ENCODE measurements at regions not wholly inside any gene's neighbourhood (a gene's known extent, or its start where the extent isn't known, plus 50 kb on each side); places are given as distances from the start of the nearest gene placed in this dataset.

- no peak for DNase-seq
Observed at GRCh38 chr11:128327274-128327673, 260.1 kb downstream of the ETS1 start.

- DNase-seq = no peak
Observed at GRCh38 chr11:128326791-128327190, 260.6 kb downstream of the ETS1 start.

DNA sequence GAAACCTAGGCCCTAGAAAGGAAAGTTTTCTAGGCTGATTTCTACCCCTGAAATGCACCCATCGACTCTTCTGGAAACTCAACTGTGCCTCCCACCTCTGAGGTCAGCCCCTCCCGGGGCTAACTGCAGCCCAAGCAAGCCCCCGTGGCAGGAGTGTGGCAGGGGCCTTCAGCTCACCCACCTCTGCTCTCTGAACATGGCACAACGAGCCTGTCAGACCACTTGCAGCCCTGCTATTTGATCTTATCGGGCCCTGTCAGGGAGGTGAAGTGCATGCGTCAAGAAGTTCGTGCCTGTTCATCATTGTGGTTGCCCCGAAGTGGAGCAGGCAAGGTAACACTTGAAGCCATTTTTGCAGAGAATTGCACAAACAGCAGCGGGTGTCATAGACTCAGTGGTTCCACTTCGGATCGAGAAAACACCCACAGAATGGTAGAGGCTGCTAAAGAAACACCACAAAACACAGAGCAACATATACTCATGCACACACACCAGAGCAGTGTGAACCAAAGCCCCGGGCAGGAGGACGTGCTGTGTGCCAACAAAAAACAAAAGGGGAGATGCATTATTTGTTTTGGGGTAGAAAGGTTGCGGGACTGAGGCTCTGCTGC is 262.7 kb downstream of the ETS1 start:
- DNase-seq = no peak

DNA sequence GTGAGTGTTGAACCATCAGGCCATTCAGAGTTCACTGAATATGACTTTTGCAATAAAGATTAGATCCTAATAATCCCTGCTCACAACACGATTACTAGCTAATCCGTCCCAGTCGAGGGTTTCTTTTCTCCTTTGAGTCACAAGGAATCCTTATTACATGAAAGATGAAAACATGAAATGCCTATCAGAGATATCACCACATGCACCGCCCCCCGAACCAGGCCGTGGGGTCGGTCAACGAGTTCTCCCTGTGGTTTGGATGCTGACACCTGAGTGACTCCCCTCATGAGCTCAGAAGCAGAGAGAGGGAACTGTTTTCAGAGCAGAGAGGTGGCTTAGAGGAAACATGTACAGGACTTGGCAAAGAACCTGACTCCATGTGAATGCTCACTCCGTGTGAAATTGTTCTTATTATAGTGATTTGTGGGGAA is 263.3 kb downstream of the ETS1 start:
- no peak for DNase-seq

- no peak for DNase-seq
Observed at GRCh38 chr11:128323381-128323780, 264.0 kb downstream of the ETS1 start.

DNA sequence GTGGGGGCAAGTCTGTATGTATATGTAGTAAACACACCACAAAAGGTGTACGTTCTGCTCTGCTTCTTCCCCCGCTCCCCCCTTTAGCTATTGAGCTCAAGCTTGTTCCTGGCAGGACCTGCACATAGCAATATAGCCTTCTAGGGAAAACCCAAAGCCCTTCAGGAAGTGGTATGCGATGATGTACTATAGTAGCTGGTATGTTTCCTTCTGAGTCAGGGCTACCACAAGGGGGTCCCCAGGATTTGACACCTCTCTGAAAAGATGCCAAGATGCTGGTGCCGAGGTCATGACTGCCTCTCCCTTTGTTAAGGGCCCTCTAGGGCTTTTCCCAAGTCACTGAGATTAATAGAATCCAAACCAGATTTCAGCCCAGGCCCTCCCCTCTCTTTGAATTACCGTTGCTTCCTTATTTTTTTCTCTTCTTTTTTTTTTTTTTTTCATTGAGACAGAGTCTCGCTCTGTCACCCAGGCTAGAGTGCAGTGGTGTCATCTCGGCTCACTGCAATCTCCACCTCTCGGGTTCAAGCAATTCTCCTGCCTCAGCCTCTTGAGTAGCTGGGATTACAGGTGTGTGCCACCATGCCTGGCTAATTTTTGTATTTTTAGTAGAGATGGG is 268.4 kb downstream of the ETS1 start:
- DNase-seq = no peak

DNA sequence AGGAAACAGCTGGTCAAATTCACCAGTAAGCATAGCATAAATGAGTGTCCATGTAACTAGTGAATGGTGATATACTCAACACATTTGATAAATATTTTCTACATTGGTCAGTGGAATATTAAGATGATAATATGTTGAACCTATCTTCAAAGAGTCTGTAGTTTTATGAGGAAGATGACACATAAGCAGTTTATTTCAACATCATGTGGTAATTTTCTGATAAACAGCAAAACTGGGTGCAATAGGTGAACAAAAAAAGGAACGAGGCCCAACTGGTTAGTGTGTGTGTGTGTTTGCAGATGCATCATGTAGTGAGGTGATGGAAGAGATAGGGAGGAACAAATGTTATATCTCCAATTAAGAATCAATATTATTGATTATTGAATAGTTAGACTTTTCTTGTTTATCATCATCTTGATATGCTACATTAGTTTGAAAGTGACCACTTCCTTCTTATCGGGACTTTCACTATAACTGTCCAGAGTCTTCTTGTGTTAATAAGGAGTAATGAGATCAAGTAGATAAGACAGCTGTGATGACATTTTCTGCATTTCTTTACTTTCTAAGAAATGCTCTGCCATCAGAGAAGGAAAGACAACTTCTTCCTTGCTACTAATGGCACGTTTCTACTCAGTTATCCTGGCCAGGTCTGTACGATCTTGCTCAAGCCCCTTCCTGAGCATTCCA is 270.7 kb downstream of the ETS1 start:
- no peak for DNase-seq

DNA sequence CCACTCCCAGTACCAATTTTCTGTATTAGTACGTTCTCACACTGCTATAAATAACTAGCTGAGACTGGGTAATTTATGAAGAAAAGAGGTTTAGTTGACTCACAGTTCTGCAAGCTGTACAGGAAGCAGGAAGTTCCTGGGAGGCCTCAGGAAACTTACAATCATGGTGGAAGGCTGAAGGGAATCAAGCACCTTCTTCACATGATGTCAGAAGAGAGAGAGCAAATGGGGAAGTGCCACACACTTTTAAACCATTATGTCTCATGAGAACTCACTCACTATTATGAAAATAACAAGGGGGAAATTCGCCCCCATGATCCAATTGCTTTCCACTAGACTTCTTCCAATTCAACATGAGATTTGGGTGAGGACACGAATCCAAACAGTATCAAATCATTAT is 271.4 kb downstream of the ETS1 start:
- no peak for DNase-seq

- no peak for DNase-seq
Observed at GRCh38 chr11:128313931-128314330, 273.4 kb downstream of the ETS1 start.

DNA sequence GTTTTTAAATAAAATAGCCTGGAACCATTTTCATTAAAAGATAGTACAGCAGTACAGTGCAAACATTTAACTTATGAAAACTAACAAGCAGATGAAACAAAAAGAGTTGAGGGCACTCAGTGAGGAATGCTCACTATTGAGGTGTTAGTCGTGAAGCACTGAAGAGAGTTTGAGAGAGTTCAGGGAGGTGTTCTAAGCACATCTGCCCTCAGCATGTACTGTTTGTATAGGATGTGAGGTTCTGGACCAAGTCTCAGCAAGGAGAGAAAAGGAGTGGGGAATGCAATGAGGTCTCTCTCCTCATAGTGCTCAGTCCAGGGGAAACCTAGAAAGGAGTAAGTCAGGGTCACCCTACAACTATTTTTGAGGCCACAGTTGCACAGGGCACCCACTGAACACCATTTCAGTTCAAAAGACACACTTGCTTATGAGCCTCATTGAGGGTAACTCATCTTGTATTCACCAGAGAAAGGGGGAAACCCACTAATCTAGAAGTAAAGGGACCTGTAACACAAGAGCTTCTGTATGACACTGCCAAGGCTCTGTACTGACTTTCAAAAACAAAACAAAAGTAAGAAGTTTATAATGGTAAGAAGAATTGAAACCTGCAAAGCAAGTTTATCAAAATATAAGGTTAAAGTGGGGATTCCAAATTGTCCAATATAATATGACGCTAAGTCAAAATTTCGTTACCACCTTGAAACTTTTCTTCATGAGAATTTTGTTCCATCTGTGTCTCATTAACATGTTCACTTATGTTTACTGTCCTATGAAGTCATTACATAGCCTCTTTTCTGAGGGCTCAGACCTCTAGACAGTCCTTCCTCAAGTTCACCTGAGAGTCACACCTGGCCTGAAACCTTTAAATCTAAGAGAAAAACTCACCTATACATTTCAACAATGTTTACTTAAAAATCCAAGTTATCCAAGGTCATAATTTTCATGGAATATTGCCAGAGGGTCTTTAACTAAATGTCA is 275.3 kb downstream of the ETS1 start:
- no peak for DNase-seq

DNA sequence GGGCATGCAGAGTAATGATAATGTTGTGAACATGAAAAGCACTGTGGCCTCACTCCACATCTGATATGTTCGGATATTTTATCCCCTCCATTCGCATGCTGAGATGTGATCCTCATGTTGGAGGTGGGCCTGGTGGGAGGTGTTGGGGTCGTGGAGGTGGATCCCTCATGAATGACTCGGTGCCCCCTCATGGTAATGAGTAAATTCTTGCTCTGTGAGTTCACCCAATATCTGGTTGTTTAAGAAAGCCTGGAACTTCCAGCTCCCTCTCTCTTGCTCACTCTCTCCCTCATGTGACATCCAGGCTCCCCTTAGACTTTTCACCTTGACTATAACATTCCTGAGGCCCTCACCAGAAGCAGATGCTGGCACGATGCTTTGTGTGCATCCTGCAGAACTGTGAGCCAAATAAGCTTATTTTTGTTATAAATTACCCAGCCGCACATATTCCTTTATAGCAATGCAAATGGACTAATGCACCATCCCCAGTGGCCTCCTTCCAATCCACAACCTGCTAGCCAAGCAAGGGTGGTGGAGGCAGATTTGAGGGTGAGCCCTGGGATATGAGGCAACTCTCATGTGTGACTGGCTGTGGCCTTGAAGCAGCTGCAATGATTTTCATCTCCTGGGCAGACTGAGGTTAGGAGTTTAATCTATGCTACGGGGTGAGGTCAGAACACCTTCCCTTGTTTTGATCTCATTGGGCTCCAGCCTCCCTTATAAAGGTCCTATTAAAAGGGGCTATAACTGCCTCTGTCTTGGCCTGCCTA is 276.5 kb downstream of the ETS1 start:
- DNase-seq = no peak

- DNase-seq = no peak
Observed at GRCh38 chr11:128310005-128310404, 277.4 kb downstream of the ETS1 start.

DNA sequence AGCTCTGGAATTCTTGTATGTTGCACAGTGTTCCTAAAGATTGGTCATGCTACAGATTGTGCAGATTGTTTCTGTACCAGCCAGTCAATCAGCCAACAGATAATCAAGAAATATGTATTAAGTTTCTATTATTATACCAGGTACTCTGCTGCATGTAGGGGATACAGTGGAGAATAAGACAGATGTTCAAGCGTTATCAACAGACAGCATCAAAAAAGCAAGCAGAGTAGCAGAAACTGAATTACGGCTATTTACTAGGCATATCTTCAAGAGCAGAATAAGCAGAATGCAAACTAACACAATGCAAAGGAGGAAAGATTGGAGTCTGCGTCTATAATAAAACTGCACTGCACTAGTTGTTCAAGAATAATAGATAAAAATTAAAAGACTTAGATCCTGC is 278.6 kb downstream of the ETS1 start:
- DNase-seq = no peak

DNA sequence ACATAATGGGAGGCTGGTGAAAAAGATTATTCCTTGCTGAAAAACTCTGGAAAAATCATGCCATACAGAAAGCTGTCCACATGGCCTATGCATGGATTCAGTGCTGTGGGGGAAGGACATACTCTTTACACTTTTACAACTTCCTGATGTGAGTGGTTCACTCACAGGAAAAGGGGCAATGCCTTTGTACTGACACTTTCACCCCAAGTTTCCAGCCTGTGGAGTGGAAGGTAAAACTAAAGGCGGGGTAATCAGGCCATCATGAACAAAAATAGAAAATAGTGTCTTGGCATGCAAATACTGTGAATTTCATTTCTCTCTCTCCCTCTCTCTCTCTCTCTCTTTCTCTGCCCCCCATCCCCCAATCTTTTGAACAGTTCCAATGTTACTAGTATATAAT is 281.8 kb downstream of the ETS1 start:
- no peak for DNase-seq

DNA sequence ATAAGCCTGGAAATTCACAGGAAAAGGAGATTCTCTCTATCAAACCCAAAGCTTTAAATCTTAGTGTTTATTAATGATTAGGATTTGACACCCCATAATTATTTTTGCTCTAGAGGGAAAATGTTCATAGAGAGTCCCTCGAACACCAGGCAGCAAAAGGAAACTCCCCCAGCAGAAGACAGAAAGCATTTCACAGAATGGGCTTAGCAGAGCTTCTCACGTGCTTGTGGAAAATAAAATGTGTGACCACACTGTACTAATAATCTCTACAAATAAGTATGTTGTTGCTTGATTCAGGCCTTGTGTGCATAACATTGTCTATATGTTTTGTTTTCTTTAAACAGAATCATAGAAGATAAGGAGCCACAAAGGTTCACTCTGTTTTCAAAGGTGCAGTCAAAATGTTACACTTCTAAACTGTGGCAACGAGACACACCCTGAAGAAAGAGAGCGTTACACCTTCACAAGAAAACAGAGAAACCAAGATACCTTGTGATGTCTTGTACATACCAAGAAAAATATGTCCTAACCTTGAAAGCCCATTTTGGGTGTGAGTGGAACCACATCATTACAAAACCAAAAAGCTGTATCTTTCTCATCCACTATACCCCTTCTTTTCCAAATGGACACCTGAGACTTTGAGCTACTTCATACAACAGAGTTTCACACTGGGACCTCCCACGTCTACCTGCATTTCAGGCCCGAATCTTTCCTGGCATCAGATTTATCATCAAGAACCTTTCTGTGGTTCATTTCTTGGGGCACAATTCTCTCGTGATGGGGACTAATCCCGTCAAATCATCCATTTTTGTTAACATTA is 282.5 kb downstream of the ETS1 start:
- no peak for DNase-seq

GRCh38 chr11:128304116-128304515 is 283.2 kb downstream of the ETS1 start:
- no peak for DNase-seq

- DNase-seq = no peak
Observed at GRCh38 chr11:128303383-128303782, 284.0 kb downstream of the ETS1 start.

DNA sequence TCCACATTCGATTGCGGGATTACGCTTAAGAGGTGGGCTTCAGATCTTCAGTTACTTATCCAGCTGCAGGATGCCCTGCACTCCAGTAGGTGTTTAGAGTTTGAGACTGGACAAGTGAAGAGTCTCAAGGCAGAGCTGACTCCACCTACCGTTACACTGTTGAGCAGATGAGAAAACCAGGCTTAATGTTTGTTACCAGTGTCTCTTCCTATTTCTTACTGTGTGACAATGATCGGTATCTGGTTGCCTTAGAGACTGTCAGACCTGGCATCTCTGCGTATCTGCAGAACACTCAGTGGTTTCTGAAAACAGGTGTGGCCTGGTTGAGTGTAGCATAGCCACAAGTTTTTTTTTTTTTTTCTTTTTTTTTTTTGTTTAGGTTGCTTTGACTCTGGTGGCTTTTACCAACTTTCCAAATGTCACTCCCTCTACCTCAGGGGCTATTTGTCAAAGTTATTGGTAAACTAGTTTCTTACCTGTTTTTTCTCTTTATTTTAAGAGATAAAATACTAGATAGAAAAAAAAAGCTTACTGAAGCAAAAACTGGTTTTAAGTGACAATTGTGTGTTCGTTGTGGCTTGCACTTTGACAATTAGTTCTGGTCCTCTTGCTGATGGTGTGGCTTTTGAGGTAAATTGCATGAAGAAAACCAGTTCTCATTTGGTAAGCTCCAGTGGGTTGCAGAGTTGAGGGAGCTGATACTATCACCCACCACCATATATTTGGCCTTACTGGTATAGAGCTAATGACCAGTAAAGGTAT is 284.8 kb downstream of the ETS1 start:
- DNase-seq = no peak

- no peak for DNase-seq
Observed at GRCh38 chr11:128301756-128302155, 285.6 kb downstream of the ETS1 start.

- DNase-seq = no peak
Observed at GRCh38 chr11:128300785-128301184, 286.6 kb downstream of the ETS1 start.
